OCI-LY1 (cell line): ENCODE measurements at regions not wholly inside any gene's neighbourhood (a gene's known extent, or its start where the extent isn't known, plus 50 kb on each side); places are given as distances from the start of the nearest gene placed in this dataset.

Experiments used
- EZH2 ChIP-seq: fragments of 200-600 bp; sonication (generic), shearing (Covaris generic); IDR thresholded peaks from 2 replicates; pipeline ENCODE4 v1.8.0; 2017; ENCODE audit warnings: borderline replicate concordance, mixed run types, mild to moderate bottlenecking, antibody characterized with exemption, low read length, moderate library complexity, mixed read lengths
- TF ChIP-seq, protein P1 (sequence below): fragments of 200-600 bp; sonication (generic), shearing (Covaris generic); IDR thresholded peaks from 2 replicates; pipeline ENCODE4 v1.5.1; 2017; ENCODE audit warnings: mild to moderate bottlenecking, antibody characterized with exemption, low read length, moderate library complexity, mixed read lengths

GRCh38 chr10:106493751-106494150 lies 670.8 kb downstream of the SORCS1 start:
- TF ChIP-seq, protein P1, sequence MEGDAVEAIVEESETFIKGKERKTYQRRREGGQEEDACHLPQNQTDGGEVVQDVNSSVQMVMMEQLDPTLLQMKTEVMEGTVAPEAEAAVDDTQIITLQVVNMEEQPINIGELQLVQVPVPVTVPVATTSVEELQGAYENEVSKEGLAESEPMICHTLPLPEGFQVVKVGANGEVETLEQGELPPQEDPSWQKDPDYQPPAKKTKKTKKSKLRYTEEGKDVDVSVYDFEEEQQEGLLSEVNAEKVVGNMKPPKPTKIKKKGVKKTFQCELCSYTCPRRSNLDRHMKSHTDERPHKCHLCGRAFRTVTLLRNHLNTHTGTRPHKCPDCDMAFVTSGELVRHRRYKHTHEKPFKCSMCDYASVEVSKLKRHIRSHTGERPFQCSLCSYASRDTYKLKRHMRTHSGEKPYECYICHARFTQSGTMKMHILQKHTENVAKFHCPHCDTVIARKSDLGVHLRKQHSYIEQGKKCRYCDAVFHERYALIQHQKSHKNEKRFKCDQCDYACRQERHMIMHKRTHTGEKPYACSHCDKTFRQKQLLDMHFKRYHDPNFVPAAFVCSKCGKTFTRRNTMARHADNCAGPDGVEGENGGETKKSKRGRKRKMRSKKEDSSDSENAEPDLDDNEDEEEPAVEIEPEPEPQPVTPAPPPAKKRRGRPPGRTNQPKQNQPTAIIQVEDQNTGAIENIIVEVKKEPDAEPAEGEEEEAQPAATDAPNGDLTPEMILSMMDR = no peak
- no peak for TF ChIP-seq EZH2
